Uterus (tissue), 3 donors: ENCODE measurements at regions not wholly inside any gene's neighbourhood (a gene's known extent, or its start where the extent isn't known, plus 50 kb on each side); places are given as distances from the start of the nearest gene placed in this dataset.
"Not testable (repeated sequence)": the region's sequence is repeated elsewhere in the genome, so short reads cannot be mapped to it uniquely, and the experiment has no call there.

Experiments used
- DNase-seq, 2 donors: peaks; one replicate each; pipeline ENCODE4 v3.0.0-alpha.2; 2019 to 2020
- H3K27ac ChIP-seq, 2 donors: fragments of 200-600 bp; sonication (generic); 1 replicate in 1 of 2; 2 replicates in 1 of 2; pipeline ENCODE4 v1.5.1; 2016 to 2018
- H3K27me3 ChIP-seq, 2 donors: fragments of 200-600 bp; sonication (generic); one replicate each; pipeline ENCODE4 v1.5.1; 2018 to 2019; ENCODE audit warnings: control low read depth in 1 of 2
- H3K36me3 ChIP-seq, 2 donors: fragments of 200-600 bp; sonication (generic); one replicate each; pipeline ENCODE4 v1.5.1; 2019; ENCODE audit warnings: control low read depth in 1 of 2
- H3K4me1 ChIP-seq, 2 donors: fragments of 200-600 bp; sonication (generic); one replicate each; pipeline ENCODE4 v1.5.1; 2018 to 2019; ENCODE audit warnings: control low read depth in 1 of 2
- H3K4me3 ChIP-seq, 2 donors: fragments of 200-600 bp; sonication (generic); 1 replicate in 1 of 2; 2 replicates in 1 of 2; pipeline ENCODE4 v1.5.1; 2018 to 2019; ENCODE audit warnings: mild to moderate bottlenecking in 1 of 2
- H3K9me3 ChIP-seq, 2 donors: fragments of 200-600 bp; sonication (generic); one replicate each; pipeline ENCODE4 v1.5.1; 2019; ENCODE audit warnings: control low read depth in 1 of 2
- CTCF ChIP-seq, 4 experiments: fragments of 200-600 bp in 2 of 4; fragments of 450-650 bp in 2 of 4; sonication (generic) in 2 of 4; IDR thresholded peaks; one replicate each; pipeline ENCODE4 v1.5.1; 2016 to 2019; ENCODE audit warnings: antibody characterized with exemption in 4 of 4, mild to moderate bottlenecking in 2 of 4, moderate library complexity in 1 of 4
- POLR2A ChIP-seq, 2 donors: fragments of 450-650 bp; IDR thresholded peaks; one replicate each; pipeline ENCODE4 v1.6.1; 2016; ENCODE audit warnings: antibody characterized with exemption in 2 of 2, mild to moderate bottlenecking in 1 of 2, moderate library complexity in 1 of 2
- intact Hi-C: fragments of 100-400 bp; cut with DNase I; formaldehyde crosslinking; loops from one replicate; pipeline ENCODE4 v1.15.1; 2023; ENCODE audit warnings: low total_unique reads
- donor health status: DM: yes; HTN: yes; CAD: no.

- H3K27ac ChIP-seq: no peak overlapping the region
- H3K9me3 ChIP-seq: no peaks in the 10 kb centered on the region
- H3K4me1 ChIP-seq: peaks cover 0 to 4% of the 10 kb centered on the region in 2 donors
- intact Hi-C loops: loop anchor here (5.0 kb wide), 1 partner anchor 100 kb away; no protein-coding TSS in a partner anchor
- H3K27me3 ChIP-seq: no peaks in the 10 kb centered on the region
- TF ChIP-seq POLR2A (IDR thresholded peaks at IDR 0.05) (no peak), CTCF (IDR thresholded peaks at IDR 0.05) (no peak)
- no peaks in the 10 kb centered on the region for H3K36me3 ChIP-seq
- no peak overlapping the region for H3K4me3 ChIP-seq
- no peak for DNase-seq
These were observed 97.7 kb downstream of the ANKRD10 start for GRCh38 chr13:110817143-110817542.

DNA sequence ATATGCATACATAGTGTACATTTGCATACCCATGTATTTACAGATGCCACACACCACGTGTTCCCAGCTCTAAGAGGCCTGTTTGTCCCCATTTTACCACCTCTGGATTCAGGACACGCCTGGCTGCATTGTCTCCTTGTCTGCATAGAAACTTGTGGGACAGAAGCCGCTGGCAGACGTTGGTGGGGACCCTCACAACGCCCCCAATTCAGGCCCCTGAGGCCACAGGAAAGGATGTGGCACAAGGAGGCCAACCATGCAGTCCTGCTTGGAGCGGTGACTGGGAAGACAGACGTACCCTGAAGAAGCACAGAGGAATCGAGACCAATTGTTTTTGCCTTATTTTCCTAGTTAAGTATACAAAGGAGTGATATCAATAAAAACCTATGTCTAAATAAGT is 96.1 kb downstream of the ANKRD10 start:
- H3K9me3 ChIP-seq: no peaks in the 10 kb centered on the region
- no peak overlapping the region for H3K4me3 ChIP-seq
- intact Hi-C loops: loop anchor here (5.0 kb wide), 1 partner anchor 101 kb away; no protein-coding TSS in a partner anchor
- peaks cover 0 to 4% of the 10 kb centered on the region in 2 donors for H3K4me1 ChIP-seq
- H3K36me3 ChIP-seq: no peaks in the 10 kb centered on the region
- TF ChIP-seq POLR2A (IDR thresholded peaks at IDR 0.05) (no peak), CTCF (IDR thresholded peaks at IDR 0.05) (no peak)
- no peak overlapping the region for H3K27ac ChIP-seq
- no peak for DNase-seq
- no peaks in the 10 kb centered on the region for H3K27me3 ChIP-seq

- Histone ChIP-seq H3K9me3 (no peaks in the 10 kb centered on the region), H3K4me1 (peaks cover 0 to 4% of the 10 kb centered on the region in 2 donors), H3K27me3 (no peaks in the 10 kb centered on the region), H3K36me3 (no peaks in the 10 kb centered on the region), H3K27ac (no peak overlapping the region), H3K4me3 (no peak overlapping the region)
- DNase-seq: peak; percentile 72 to 81
- TF ChIP-seq POLR2A (IDR thresholded peaks at IDR 0.05) (no peak), CTCF (IDR thresholded peaks at IDR 0.05) (peak; percentile 92 to 96 (median 94))
- intact Hi-C loops: loop anchor here (5.0 kb wide), 1 partner anchor 102 kb away; no protein-coding TSS in a partner anchor
These were observed 95.5 kb downstream of the ANKRD10 start for GRCh38 chr13:110819203-110820014.

GRCh38 chr13:110820322-110820721 is 94.5 kb downstream of the ANKRD10 start:
- DNase-seq: no peak
- TF ChIP-seq POLR2A (IDR thresholded peaks at IDR 0.05) (no peak), CTCF (IDR thresholded peaks at IDR 0.05) (no peak)
- H3K9me3 ChIP-seq: no peaks in the 10 kb centered on the region
- no peaks in the 10 kb centered on the region for H3K36me3 ChIP-seq
- no peaks in the 10 kb centered on the region for H3K27me3 ChIP-seq
- intact Hi-C loops: no loop called here
- peaks cover 0 to 4% of the 10 kb centered on the region in 2 donors for H3K4me1 ChIP-seq
- no peak overlapping the region for H3K4me3 ChIP-seq
- no peak overlapping the region for H3K27ac ChIP-seq

DNA sequence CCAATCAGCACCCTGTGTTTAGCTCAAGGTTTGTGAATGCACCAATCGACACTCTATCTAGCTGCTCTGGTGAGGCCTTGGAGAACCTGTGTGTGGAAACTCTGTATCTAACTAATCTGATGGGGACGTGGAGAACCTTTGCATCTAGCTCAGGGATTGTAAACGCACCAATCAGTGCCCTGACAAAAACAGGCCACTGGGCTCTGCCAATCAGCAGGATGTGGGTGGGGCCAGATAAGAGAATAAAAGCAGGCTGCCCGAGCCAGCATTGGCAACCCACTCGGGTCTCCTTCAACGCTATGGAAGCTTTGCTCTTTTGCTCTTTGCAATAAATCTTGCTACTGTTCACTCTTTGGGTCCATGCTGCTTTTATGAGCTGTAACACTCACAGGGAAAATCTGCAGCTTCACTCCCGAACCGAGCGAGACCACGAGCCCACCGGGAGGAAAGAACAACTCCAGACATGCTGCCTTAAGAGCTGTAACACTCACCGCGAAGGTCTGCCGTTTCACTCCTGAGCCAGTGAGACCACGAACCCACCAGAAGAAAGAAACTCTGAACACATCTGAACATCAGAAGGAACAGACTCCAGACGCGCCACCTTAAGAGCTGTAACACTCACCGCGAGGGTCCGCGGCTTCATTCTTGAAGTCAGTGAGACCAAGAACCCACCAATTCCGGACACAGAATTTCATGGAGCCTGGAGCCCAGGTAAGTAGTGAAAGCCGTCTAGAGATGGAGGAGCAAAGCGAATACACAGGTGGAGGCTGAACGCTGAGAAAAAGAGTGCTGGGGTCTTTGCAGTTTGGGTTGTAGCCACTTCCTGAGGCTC is 92.8 kb downstream of the ANKRD10 start:
- intact Hi-C loops: not testable (repeated sequence)

More for the DNA sequence above, 92.8 kb downstream of the ANKRD10 start:
- H3K4me1 ChIP-seq, DNase-seq, H3K27ac ChIP-seq, H3K9me3 ChIP-seq, H3K27me3 ChIP-seq, H3K36me3 ChIP-seq, H3K4me3 ChIP-seq: not testable (repeated sequence)
